DOHH2 (cell line): ENCODE measurements at regions not wholly inside any gene's neighbourhood (a gene's known extent, or its start where the extent isn't known, plus 50 kb on each side); places are given as distances from the start of the nearest gene placed in this dataset.
"Not testable (repeated sequence)": the region's sequence is repeated elsewhere in the genome, so short reads cannot be mapped to it uniquely, and the experiment has no call there.

Experiments used
- H3F3A ChIP-seq: fragments of 200-600 bp; sonication (generic), shearing (Covaris generic); 2 replicates; pipeline ENCODE4 v1.6.0; 2016; ENCODE audit warnings: antibody characterized with exemption, mild to moderate bottlenecking; ENCODE audit not compliant: control insufficient read depth, insufficient read depth
- H3K27ac ChIP-seq: fragments of 200-600 bp; sonication (generic); 2 replicates; pipeline ENCODE4 v1.5.1; 2014; ENCODE audit warnings: low read depth, mild to moderate bottlenecking, low read length, moderate library complexity
- H3K27me3 ChIP-seq: fragments of 200-600 bp; sonication (generic); 2 replicates; pipeline ENCODE4 v1.6.1; 2014; ENCODE audit warnings: mild to moderate bottlenecking, low read length, mixed read lengths; ENCODE audit not compliant: control insufficient read depth
- H3K36me3 ChIP-seq: fragments of 200-600 bp; sonication (generic); 2 replicates; pipeline ENCODE4 v1.6.1; 2014; ENCODE audit warnings: mild to moderate bottlenecking, low read length, moderate library complexity, mixed read lengths; ENCODE audit not compliant: control insufficient read depth
- H3K4me1 ChIP-seq: fragments of 200-600 bp; sonication (generic); 2 replicates; pipeline ENCODE4 v1.6.1; 2014; ENCODE audit warnings: mild to moderate bottlenecking, low read length, mixed read lengths; ENCODE audit not compliant: control insufficient read depth
- H3K4me2 ChIP-seq: fragments of 200-600 bp; sonication (generic); 2 replicates; pipeline ENCODE4 v1.6.0; 2014; ENCODE audit warnings: mild to moderate bottlenecking, low read length, moderate library complexity
- H3K4me3 ChIP-seq: fragments of 200-600 bp; sonication (generic); 2 replicates; pipeline ENCODE4 v1.5.1; 2014; ENCODE audit warnings: mild to moderate bottlenecking, low read length, mixed read lengths
- H3K79me2 ChIP-seq: fragments of 200-600 bp; sonication (generic); 2 replicates; pipeline ENCODE4 v1.6.1; 2014; ENCODE audit warnings: mild to moderate bottlenecking, low read length, mixed read lengths; ENCODE audit not compliant: control insufficient read depth
- H3K9me2 ChIP-seq: fragments of 200-600 bp; sonication (generic); replicated peaks from 2 replicates; pipeline ENCODE4 v1.6.1; 2014; ENCODE audit warnings: mild to moderate bottlenecking, low read length, mixed read lengths; ENCODE audit not compliant: control insufficient read depth
- H3K9me3 ChIP-seq: fragments of 200-600 bp; sonication (generic); 2 replicates; pipeline ENCODE4 v1.6.1; 2014; ENCODE audit warnings: antibody characterized with exemption, low read length, mixed read lengths; ENCODE audit not compliant: control insufficient read depth, insufficient read depth
- H4K20me1 ChIP-seq: fragments of 200-600 bp; sonication (generic); 2 replicates; pipeline ENCODE4 v1.6.0; 2014; ENCODE audit warnings: low read depth, mild to moderate bottlenecking, antibody characterized with exemption, low read length, moderate library complexity; ENCODE audit not compliant: control insufficient read depth, insufficient read depth
- CTCF ChIP-seq: fragments of 200-600 bp; sonication (generic); IDR thresholded peaks from one replicate; pipeline ENCODE4 v1.5.1; 2014; ENCODE audit warnings: antibody characterized with exemption, mild to moderate bottlenecking, low read depth, low read length; ENCODE audit not compliant: poor library complexity, severe bottlenecking
- EZH2phosphoT487 ChIP-seq: fragments of 200-600 bp; sonication (generic); IDR thresholded peaks from 2 replicates; pipeline ENCODE4 v1.6.1; 2017; ENCODE audit warnings: borderline replicate concordance, mild to moderate bottlenecking, antibody characterized with exemption, low read length, moderate library complexity, mixed read lengths

- not testable (repeated sequence) for H3K79me2 ChIP-seq, H3K4me2 ChIP-seq, H3K4me3 ChIP-seq, H3K9me2 ChIP-seq, H3K36me3 ChIP-seq, H3K9me3 ChIP-seq, H3F3A ChIP-seq, H4K20me1 ChIP-seq, H3K27ac ChIP-seq, H3K27me3 ChIP-seq, H3K4me1 ChIP-seq
These were observed 61.2 kb upstream of the MINDY3 start for GRCh38 chr10:15921423-15921945.

GRCh38 chr10:15931376-15931775 lies 71.1 kb upstream of the MINDY3 start:
- Histone ChIP-seq H3K9me3 (no peaks in the 10 kb centered on the region), H3K27ac (no peak overlapping the region), H3K4me1 (no peaks in the 10 kb centered on the region), H3K27me3 (no peaks in the 10 kb centered on the region), H3F3A (no peaks in the 10 kb centered on the region), H3K36me3 (no peaks in the 10 kb centered on the region), H3K79me2 (no peaks in the 10 kb centered on the region), H3K4me2 (no peak overlapping the region), H3K4me3 (no peak overlapping the region), H3K9me2 (no peaks in the 10 kb centered on the region), H4K20me1 (no peaks in the 10 kb centered on the region)
- TF ChIP-seq EZH2phosphoT487: no peak
- TF ChIP-seq CTCF: no peak

- H3K36me3 ChIP-seq: not testable (repeated sequence)
These were observed 79.2 kb upstream of the MINDY3 start for GRCh38 chr10:15939543-15939942.

GRCh38 chr10:15943426-15943825 lies 83.1 kb upstream of the MINDY3 start:
- TF ChIP-seq EZH2phosphoT487 (no peak), CTCF (no peak)
- Histone ChIP-seq H3K79me2 (no peaks in the 10 kb centered on the region), H3K9me2 (no peaks in the 10 kb centered on the region), H3F3A (no peaks in the 10 kb centered on the region), H3K4me1 (no peaks in the 10 kb centered on the region), H3K27me3 (no peaks in the 10 kb centered on the region), H3K4me3 (no peak overlapping the region), H3K9me3 (no peaks in the 10 kb centered on the region; the same call in 1 of the 2 replicates), H3K27ac (no peak overlapping the region), H3K36me3 (no peaks in the 10 kb centered on the region), H3K4me2 (no peak overlapping the region), H4K20me1 (no peaks in the 10 kb centered on the region)

More at GRCh38 chr10:15939543-15939942, 79.2 kb upstream of the MINDY3 start:
- not testable (repeated sequence) for H3K9me2 ChIP-seq, H3K79me2 ChIP-seq, H3K4me1 ChIP-seq, H3K4me2 ChIP-seq, H3F3A ChIP-seq, H3K27me3 ChIP-seq, H3K9me3 ChIP-seq, H3K4me3 ChIP-seq, H3K27ac ChIP-seq, H4K20me1 ChIP-seq
